Endothelial cell (in vitro differentiated cells): ENCODE measurements at regions not wholly inside any gene's neighbourhood (a gene's known extent, or its start where the extent isn't known, plus 50 kb on each side); places are given as distances from the start of the nearest gene placed in this dataset.

Experiments
- DNase-seq: peaks from one replicate; pipeline ENCODE4 v3.0.0; 2021; ENCODE audit warnings: low spot score
- H3K27ac Mint-ChIP-seq: one replicate; pipeline ENCODE4 v1.8.0; 2021; ENCODE audit warnings: mixed read lengths, inconsistent platforms; ENCODE audit not compliant: unreplicated experiment
- H3K27me3 Mint-ChIP-seq: one replicate; pipeline ENCODE4 v1.8.0; 2021; ENCODE audit warnings: mild to moderate bottlenecking, moderate library complexity, mixed read lengths, inconsistent platforms; ENCODE audit not compliant: unreplicated experiment
- H3K36me3 Mint-ChIP-seq: one replicate; pipeline ENCODE4 v1.8.0; 2021; ENCODE audit warnings: mild to moderate bottlenecking, low read depth, mixed read lengths, inconsistent platforms; ENCODE audit not compliant: unreplicated experiment
- H3K4me1 Mint-ChIP-seq: one replicate; pipeline ENCODE4 v1.8.0; 2021; ENCODE audit warnings: mild to moderate bottlenecking, mixed read lengths, inconsistent platforms; ENCODE audit not compliant: unreplicated experiment
- H3K4me3 Mint-ChIP-seq: one replicate; pipeline ENCODE4 v1.8.0; 2021; ENCODE audit warnings: mild to moderate bottlenecking, mixed read lengths, inconsistent platforms; ENCODE audit not compliant: unreplicated experiment
- H3K9me3 Mint-ChIP-seq: one replicate; pipeline ENCODE4 v1.8.0; 2021; ENCODE audit warnings: mixed read lengths, inconsistent platforms; ENCODE audit not compliant: unreplicated experiment
- CTCF ChIP-seq: fragments of 200-600 bp; sonication (generic); IDR thresholded peaks from one replicate; pipeline ENCODE4 v1.5.0; 2021; ENCODE audit warnings: antibody characterized with exemption; ENCODE audit not compliant: unreplicated experiment

- DNase-seq: no peak
- H3K27ac Mint-ChIP-seq: no peak overlapping the region
- TF ChIP-seq CTCF: no peak
- H3K4me3 Mint-ChIP-seq: no peak overlapping the region
- no peaks in the 10 kb centered on the region for H3K9me3 Mint-ChIP-seq
- H3K4me1 Mint-ChIP-seq: no peaks in the 10 kb centered on the region
- H3K27me3 Mint-ChIP-seq: peaks cover 2% of the 10 kb centered on the region
- no peaks in the 10 kb centered on the region for H3K36me3 Mint-ChIP-seq
These were observed 227.4 kb upstream of the CMC1 start for GRCh38 chr3:28013864-28014473.

- TF ChIP-seq CTCF: no peak
- Mint-ChIP-seq H3K4me1 (no peaks in the 10 kb centered on the region), H3K27me3 (peaks cover 2% of the 10 kb centered on the region), H3K4me3 (no peak overlapping the region), H3K27ac (no peak overlapping the region), H3K9me3 (peaks cover 3% of the 10 kb centered on the region), H3K36me3 (peaks cover 3% of the 10 kb centered on the region)
- DNase-seq: no peak
These were observed 222.3 kb upstream of the CMC1 start for GRCh38 chr3:28018925-28019718.

- Mint-ChIP-seq H3K4me3 (no peak overlapping the region), H3K36me3 (peaks cover 4% of the 10 kb centered on the region), H3K27me3 (peaks cover 2% of the 10 kb centered on the region), H3K4me1 (no peaks in the 10 kb centered on the region), H3K9me3 (peaks cover 3% of the 10 kb centered on the region), H3K27ac (no peak overlapping the region)
- no peak for TF ChIP-seq CTCF
- DNase-seq: no peak
These were observed 221.7 kb upstream of the CMC1 start for GRCh38 chr3:28019740-28020139.

- TF ChIP-seq CTCF: no peak
- Mint-ChIP-seq H3K4me3 (no peak overlapping the region), H3K9me3 (peaks cover 3% of the 10 kb centered on the region), H3K27ac (no peak overlapping the region), H3K27me3 (peaks cover 1% of the 10 kb centered on the region), H3K36me3 (peaks cover 4% of the 10 kb centered on the region), H3K4me1 (no peaks in the 10 kb centered on the region)
- no peak for DNase-seq
These were observed 218.5 kb upstream of the CMC1 start for GRCh38 chr3:28022916-28023315.

- no peak overlapping the region for H3K27ac Mint-ChIP-seq
These were observed 212.9 kb upstream of the CMC1 start for GRCh38 chr3:28028554-28028953.

More at GRCh38 chr3:28028554-28028953, 212.9 kb upstream of the CMC1 start:
- H3K27me3 Mint-ChIP-seq: peaks cover 4% of the 10 kb centered on the region
- no peak for TF ChIP-seq CTCF
- DNase-seq: no peak
- H3K36me3 Mint-ChIP-seq: peaks cover 8% of the 10 kb centered on the region
- H3K9me3 Mint-ChIP-seq: peaks cover 10% of the 10 kb centered on the region
- H3K4me1 Mint-ChIP-seq: no peaks in the 10 kb centered on the region
- no peak overlapping the region for H3K4me3 Mint-ChIP-seq
